Testis (tissue), 2 donors: ENCODE measurements at regions not wholly inside any gene's neighbourhood (a gene's known extent, or its start where the extent isn't known, plus 50 kb on each side); places are given as distances from the start of the nearest gene placed in this dataset.
"Not testable (repeated sequence)": the region's sequence is repeated elsewhere in the genome, so short reads cannot be mapped to it uniquely, and the experiment has no call there.

Source experiments
- DNase-seq: peaks from one replicate; pipeline ENCODE4 v3.0.0-alpha.2; 2019
- H3K27ac ChIP-seq, 2 donors: fragments of 200-600 bp; sonication (generic); one replicate each; pipeline ENCODE4 v1.5.1; 2019
- H3K27me3 ChIP-seq: fragments of 200-600 bp; sonication (generic); one replicate; pipeline ENCODE4 v1.5.1; 2019
- H3K36me3 ChIP-seq: fragments of 200-600 bp; sonication (generic); one replicate; pipeline ENCODE4 v1.5.1; 2017; ENCODE audit warnings: low read depth; ENCODE audit errors: missing control alignments
- H3K4me1 ChIP-seq: fragments of 200-600 bp; sonication (generic); one replicate; pipeline ENCODE4 v1.5.1; 2019
- H3K4me3 ChIP-seq, 2 donors: fragments of 200-600 bp; sonication (generic); one replicate each; pipeline ENCODE4 v1.5.1; 2017 to 2019
- H3K9me3 ChIP-seq: fragments of 200-600 bp; sonication (generic); one replicate; pipeline ENCODE4 v1.5.1; 2017
- CTCF ChIP-seq, 3 experiments: fragments of 450-650 bp in 2 of 3; fragments of 200-600 bp in 1 of 3; sonication (generic) in 1 of 3; IDR thresholded peaks; one replicate each; pipeline ENCODE4 v1.5.1; 2016 to 2019; ENCODE audit warnings: antibody characterized with exemption in 3 of 3, mild to moderate bottlenecking in 2 of 3, moderate library complexity in 1 of 3
- POLR2A ChIP-seq: fragments of 450-650 bp; IDR thresholded peaks from one replicate; pipeline ENCODE4 v1.6.1; 2017; ENCODE audit warnings: antibody characterized with exemption, mild to moderate bottlenecking, moderate library complexity
- WGBS, 2 donors: methylation state at CpG; one replicate each; pipeline ENCODE4 v1.1.5; 2018; 5-methylcytosine and 5-hydroxymethylcytosine counted together
- intact Hi-C: fragments of 100-400 bp; cut with DNase I; formaldehyde crosslinking; loops from one replicate; pipeline ENCODE4 v1.15.1; 2023; ENCODE audit warnings: low total_unique reads

GRCh38 chr22:23450434-23450795 lies 129.7 kb downstream of the IGLL1 start:
- no peaks in the 10 kb centered on the region for H3K36me3 ChIP-seq
- no peaks in the 10 kb centered on the region for H3K9me3 ChIP-seq
- H3K27ac ChIP-seq, result no peak overlapping the region
- H3K4me3 ChIP-seq, result no peak overlapping the region
- H3K27me3 ChIP-seq, result no peaks in the 10 kb centered on the region
- TF ChIP-seq POLR2A (no peak), CTCF (IDR thresholded peaks at IDR 0.05) (no peak)
- peaks cover 2% of the 10 kb centered on the region for H3K4me1 ChIP-seq
- intact Hi-C loops, result no loop called here
- no peak for DNase-seq
- WGBS, 2 donors, result 90% methylated on average over 14 of the region's 14 CpGs; no CpG with 5 or more reads in 1 of the 2 donors

GRCh38 chr22:23449748-23450433 lies 130.2 kb downstream of the IGLL1 start:
- H3K9me3 ChIP-seq, H3K27ac ChIP-seq, H3K36me3 ChIP-seq, H3K4me3 ChIP-seq, intact Hi-C loops, H3K27me3 ChIP-seq, DNase-seq, H3K4me1 ChIP-seq: not testable (repeated sequence)
- WGBS, 2 donors, result 66 to 88% methylated on average over 3 to 28 of the region's 28 CpGs

- DNase-seq, H3K4me1 ChIP-seq, intact Hi-C loops, H3K27ac ChIP-seq, H3K36me3 ChIP-seq, H3K4me3 ChIP-seq, H3K9me3 ChIP-seq, H3K27me3 ChIP-seq: not testable (repeated sequence)
- 80% methylated on average over 19 to 25 of the region's 31 CpGs for WGBS, 2 donors
Observed at GRCh38 chr22:23448499-23449288, 131.4 kb downstream of the IGLL1 start.

GRCh38 chr22:23446796-23447350 lies 133.2 kb downstream of the IGLL1 start:
- Histone ChIP-seq H3K4me1 (peaks cover 2% of the 10 kb centered on the region), H3K36me3 (no peaks in the 10 kb centered on the region), H3K27ac (no peak overlapping the region), H3K27me3 (no peaks in the 10 kb centered on the region), H3K9me3 (no peaks in the 10 kb centered on the region), H3K4me3 (no peak overlapping the region)
- DNase-seq, result no peak
- 97% methylated on average over 17 to 30 of the region's 30 CpGs for WGBS, 2 donors
- TF ChIP-seq CTCF (IDR thresholded peaks at IDR 0.05) (no peak), POLR2A (no peak)
- intact Hi-C loops, result no loop called here

- H3K27me3 ChIP-seq, H3K4me1 ChIP-seq, H3K9me3 ChIP-seq, intact Hi-C loops, H3K27ac ChIP-seq, DNase-seq, H3K36me3 ChIP-seq, H3K4me3 ChIP-seq: not testable (repeated sequence)
Observed at GRCh38 chr22:23446194-23446593, 133.9 kb downstream of the IGLL1 start.

GRCh38 chr22:23443905-23444304 lies 136.2 kb downstream of the IGLL1 start:
- 80 to 83% methylated on average over 2 of the region's 2 CpGs for WGBS, 2 donors
- H3K4me1 ChIP-seq, H3K9me3 ChIP-seq, H3K27me3 ChIP-seq, DNase-seq, H3K4me3 ChIP-seq, H3K36me3 ChIP-seq, H3K27ac ChIP-seq, intact Hi-C loops: not testable (repeated sequence)

GRCh38 chr22:23439581-23439980 lies 140.5 kb downstream of the IGLL1 start:
- H3K36me3 ChIP-seq, H3K4me3 ChIP-seq, intact Hi-C loops, H3K9me3 ChIP-seq, H3K4me1 ChIP-seq, H3K27me3 ChIP-seq, DNase-seq, H3K27ac ChIP-seq: not testable (repeated sequence)
- WGBS, 2 donors, result 95 to 97% methylated on average over 3 of the region's 3 CpGs
